Liver (tissue), 8 donors: ENCODE measurements at regions not wholly inside any gene's neighbourhood (a gene's known extent, or its start where the extent isn't known, plus 50 kb on each side); places are given as distances from the start of the nearest gene placed in this dataset.

ENCODE experiments used
- DNase-seq: peaks from one replicate; pipeline ENCODE4 v3.0.0-alpha.2; 2017; ENCODE audit warnings: low spot score
- H3K27ac ChIP-seq, 2 donors: one replicate each; pipeline ENCODE4 v1.7.0; 2013; ENCODE audit warnings: inconsistent platforms in 2 of 2, low read length in 2 of 2, control low read depth in 1 of 2, low read depth in 1 of 2, mild to moderate bottlenecking in 1 of 2
- H3K27me3 ChIP-seq, 4 donors: one replicate each; pipeline versions ENCODE4 v1.6.1 to v1.7.0; 2013; ENCODE audit warnings: low read length in 3 of 4, inconsistent platforms in 1 of 4, mild to moderate bottlenecking in 1 of 4, moderate library complexity in 1 of 4; ENCODE audit not compliant: control insufficient read depth in 4 of 4, insufficient read depth in 4 of 4
- H3K36me3 ChIP-seq, 4 donors: one replicate each; pipeline versions ENCODE4 v1.6.1 to v1.7.0; 2013; ENCODE audit warnings: low read length in 3 of 4, mild to moderate bottlenecking in 3 of 4, low read depth in 1 of 4, moderate library complexity in 1 of 4; ENCODE audit not compliant: control insufficient read depth in 4 of 4, insufficient read depth in 3 of 4
- H3K4me1 ChIP-seq, 4 donors: one replicate each; pipeline versions ENCODE4 v1.6.1 to v1.7.0; 2013; ENCODE audit warnings: low read length in 3 of 4, mild to moderate bottlenecking in 3 of 4, moderate library complexity in 1 of 4; ENCODE audit not compliant: control insufficient read depth in 4 of 4, insufficient read depth in 4 of 4
- H3K4me3 ChIP-seq, 3 donors: one replicate each; pipeline versions ENCODE4 v1.6.1 to v1.7.0; 2013; ENCODE audit warnings: low read length in 3 of 3, control low read depth in 1 of 3, low read depth in 1 of 3, mild to moderate bottlenecking in 1 of 3
- H3K9ac ChIP-seq, 2 donors: one replicate each; pipeline ENCODE4 v1.7.0; 2013; ENCODE audit warnings: low read length in 2 of 2, mild to moderate bottlenecking in 2 of 2, moderate library complexity in 2 of 2, control low read depth in 1 of 2, low read depth in 1 of 2
- H3K9me3 ChIP-seq, 4 donors: one replicate each; pipeline versions ENCODE4 v1.6.1 to v1.7.0; 2013; ENCODE audit warnings: low read length in 3 of 4; ENCODE audit not compliant: control insufficient read depth in 4 of 4
- EGR1 ChIP-seq, 2 donors: IDR thresholded peaks; 2 replicates each; pipeline ENCODE4 v1.6.1; 2016 to 2018; ENCODE audit warnings: antibody characterized with exemption in 2 of 2, low read depth in 2 of 2
- FOXA1 ChIP-seq: IDR thresholded peaks from 2 replicates; pipeline ENCODE4 v1.6.1; 2016; ENCODE audit warnings: antibody characterized with exemption
- FOXA2 ChIP-seq: IDR thresholded peaks from 2 replicates; pipeline ENCODE4 v1.6.1; 2016; ENCODE audit warnings: antibody characterized with exemption
- GABPA ChIP-seq, 2 donors: IDR thresholded peaks in 1 of 2; conservative IDR thresholded peaks in 1 of 2; 2 replicates each; pipeline ENCODE4 v1.6.1; 2016; ENCODE audit warnings: antibody characterized with exemption in 2 of 2, mild to moderate bottlenecking in 1 of 2, moderate library complexity in 1 of 2
- HNF4A ChIP-seq, 2 donors: conservative IDR thresholded peaks; 2 replicates each; pipeline ENCODE4 v1.6.1; 2016; ENCODE audit warnings: antibody characterized with exemption in 2 of 2, mild to moderate bottlenecking in 2 of 2
- HNF4G ChIP-seq: IDR thresholded peaks from 2 replicates; pipeline ENCODE4 v1.6.1; 2016; ENCODE audit warnings: antibody characterized with exemption
- JUND ChIP-seq, 2 donors: IDR thresholded peaks; 2 replicates each; pipeline ENCODE4 v1.6.1; 2016; ENCODE audit warnings: antibody characterized with exemption in 2 of 2
- NR2F2 ChIP-seq: IDR thresholded peaks from 2 replicates; pipeline ENCODE4 v1.6.1; 2016; ENCODE audit warnings: antibody characterized with exemption
- RAD21 ChIP-seq, 2 donors: IDR thresholded peaks; 2 replicates each; pipeline ENCODE4 v1.6.1; 2016; ENCODE audit warnings: antibody characterized with exemption in 2 of 2, mild to moderate bottlenecking in 2 of 2
- RXRA ChIP-seq, 2 donors: IDR thresholded peaks; 2 replicates each; pipeline ENCODE4 v1.6.1; 2017 to 2018; ENCODE audit warnings: antibody characterized with exemption in 2 of 2, mild to moderate bottlenecking in 1 of 2
- SP1 ChIP-seq: IDR thresholded peaks from 2 replicates; pipeline ENCODE4 v1.6.1; 2018; ENCODE audit warnings: antibody characterized with exemption, mild to moderate bottlenecking
- TAF1 ChIP-seq: conservative IDR thresholded peaks from 2 replicates; pipeline ENCODE4 v1.6.1; 2016; ENCODE audit warnings: antibody characterized with exemption, mild to moderate bottlenecking
- YY1 ChIP-seq: IDR thresholded peaks from 2 replicates; pipeline ENCODE4 v1.6.1; 2016; ENCODE audit warnings: antibody characterized with exemption, mild to moderate bottlenecking
- WGBS: extraction: QIAGEN DNeasy Blood & Tissue Kit; methylation state at CpG from one replicate; pipeline ENCODE4 v1.1.7; 2013; 5-methylcytosine and 5-hydroxymethylcytosine counted together
- TF ChIP-seq, protein P1 (sequence below): IDR thresholded peaks from 2 replicates; pipeline ENCODE4 v1.6.1; 2016; ENCODE audit warnings: antibody characterized with exemption
- TF ChIP-seq, protein P2 (sequence below): IDR thresholded peaks from 2 replicates; pipeline ENCODE4 v1.6.1; 2016; ENCODE audit warnings: antibody characterized with exemption
- TF ChIP-seq, protein P3 (sequence below): IDR thresholded peaks from 2 replicates; pipeline ENCODE4 v1.6.1; 2016; ENCODE audit warnings: antibody characterized with exemption
- TF ChIP-seq, protein P4 (sequence below): IDR thresholded peaks from 2 replicates; pipeline ENCODE4 v1.6.1; 2016; ENCODE audit warnings: antibody characterized with exemption, mild to moderate bottlenecking
- TF ChIP-seq, protein P5 (sequence below): fragments of 150-350 bp; IDR thresholded peaks from 2 replicates; pipeline ENCODE4 v1.5.1; 2017; ENCODE audit warnings: improper control_type of control experiment, low read depth, low read length; ENCODE audit not compliant: missing input control
- donor health status: healthy.
- donor health status: healthy.
- donor health status: healthy.
- donor health status: healthy.
- donor health status: healthy.

DNA sequence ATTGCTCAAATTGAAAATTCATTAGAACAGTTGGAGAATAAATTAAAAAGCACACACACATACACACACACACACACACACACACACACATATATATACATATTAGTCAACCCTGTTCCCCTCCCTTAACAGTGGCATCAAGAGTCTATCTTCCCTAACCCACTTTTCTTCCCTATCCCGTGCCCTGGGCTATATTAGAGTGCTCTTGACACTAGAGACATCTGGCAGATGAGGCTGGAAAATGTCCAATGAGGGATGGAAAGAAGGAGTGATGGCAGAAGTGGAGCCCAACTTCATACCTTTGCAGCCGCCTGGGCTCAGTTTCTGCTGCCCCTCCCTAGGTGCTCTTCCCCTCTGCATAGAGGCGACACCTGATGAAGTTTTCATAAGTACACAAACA lies 172.4 kb upstream of the NUDT4 start:
- no peaks in the 10 kb centered on the region for H3K9me3 ChIP-seq
- no peak overlapping the region for H3K4me3 ChIP-seq
- H3K9ac ChIP-seq: no peak overlapping the region
- no peaks in the 10 kb centered on the region for H3K27me3 ChIP-seq
- no peaks in the 10 kb centered on the region for H3K36me3 ChIP-seq
- H3K4me1 ChIP-seq: no peaks in the 10 kb centered on the region
- H3K27ac ChIP-seq: no peak overlapping the region
- no peak for DNase-seq
- TF ChIP-seq, protein P1, sequence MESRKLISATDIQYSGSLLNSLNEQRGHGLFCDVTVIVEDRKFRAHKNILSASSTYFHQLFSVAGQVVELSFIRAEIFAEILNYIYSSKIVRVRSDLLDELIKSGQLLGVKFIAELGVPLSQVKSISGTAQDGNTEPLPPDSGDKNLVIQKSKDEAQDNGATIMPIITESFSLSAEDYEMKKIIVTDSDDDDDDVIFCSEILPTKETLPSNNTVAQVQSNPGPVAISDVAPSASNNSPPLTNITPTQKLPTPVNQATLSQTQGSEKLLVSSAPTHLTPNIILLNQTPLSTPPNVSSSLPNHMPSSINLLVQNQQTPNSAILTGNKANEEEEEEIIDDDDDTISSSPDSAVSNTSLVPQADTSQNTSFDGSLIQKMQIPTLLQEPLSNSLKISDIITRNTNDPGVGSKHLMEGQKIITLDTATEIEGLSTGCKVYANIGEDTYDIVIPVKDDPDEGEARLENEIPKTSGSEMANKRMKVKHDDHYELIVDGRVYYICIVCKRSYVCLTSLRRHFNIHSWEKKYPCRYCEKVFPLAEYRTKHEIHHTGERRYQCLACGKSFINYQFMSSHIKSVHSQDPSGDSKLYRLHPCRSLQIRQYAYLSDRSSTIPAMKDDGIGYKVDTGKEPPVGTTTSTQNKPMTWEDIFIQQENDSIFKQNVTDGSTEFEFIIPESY: no peak
- no peak for TF ChIP-seq YY1
- TF ChIP-seq, protein P2, sequence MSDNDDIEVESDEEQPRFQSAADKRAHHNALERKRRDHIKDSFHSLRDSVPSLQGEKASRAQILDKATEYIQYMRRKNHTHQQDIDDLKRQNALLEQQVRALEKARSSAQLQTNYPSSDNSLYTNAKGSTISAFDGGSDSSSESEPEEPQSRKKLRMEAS: no peak
- TF ChIP-seq TAF1: no peak
- TF ChIP-seq HNF4A (conservative IDR thresholded peaks at IDR 0.05): no peak
- TF ChIP-seq, protein P3, sequence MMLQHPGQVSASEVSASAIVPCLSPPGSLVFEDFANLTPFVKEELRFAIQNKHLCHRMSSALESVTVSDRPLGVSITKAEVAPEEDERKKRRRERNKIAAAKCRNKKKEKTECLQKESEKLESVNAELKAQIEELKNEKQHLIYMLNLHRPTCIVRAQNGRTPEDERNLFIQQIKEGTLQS: no peak
- TF ChIP-seq FOXA2: no peak
- no peak for TF ChIP-seq EGR1 (IDR thresholded peaks at IDR 0.05; ENCODE audit: low read depth in 2 of 2)
- no peak for TF ChIP-seq HNF4G
- TF ChIP-seq, protein P4, sequence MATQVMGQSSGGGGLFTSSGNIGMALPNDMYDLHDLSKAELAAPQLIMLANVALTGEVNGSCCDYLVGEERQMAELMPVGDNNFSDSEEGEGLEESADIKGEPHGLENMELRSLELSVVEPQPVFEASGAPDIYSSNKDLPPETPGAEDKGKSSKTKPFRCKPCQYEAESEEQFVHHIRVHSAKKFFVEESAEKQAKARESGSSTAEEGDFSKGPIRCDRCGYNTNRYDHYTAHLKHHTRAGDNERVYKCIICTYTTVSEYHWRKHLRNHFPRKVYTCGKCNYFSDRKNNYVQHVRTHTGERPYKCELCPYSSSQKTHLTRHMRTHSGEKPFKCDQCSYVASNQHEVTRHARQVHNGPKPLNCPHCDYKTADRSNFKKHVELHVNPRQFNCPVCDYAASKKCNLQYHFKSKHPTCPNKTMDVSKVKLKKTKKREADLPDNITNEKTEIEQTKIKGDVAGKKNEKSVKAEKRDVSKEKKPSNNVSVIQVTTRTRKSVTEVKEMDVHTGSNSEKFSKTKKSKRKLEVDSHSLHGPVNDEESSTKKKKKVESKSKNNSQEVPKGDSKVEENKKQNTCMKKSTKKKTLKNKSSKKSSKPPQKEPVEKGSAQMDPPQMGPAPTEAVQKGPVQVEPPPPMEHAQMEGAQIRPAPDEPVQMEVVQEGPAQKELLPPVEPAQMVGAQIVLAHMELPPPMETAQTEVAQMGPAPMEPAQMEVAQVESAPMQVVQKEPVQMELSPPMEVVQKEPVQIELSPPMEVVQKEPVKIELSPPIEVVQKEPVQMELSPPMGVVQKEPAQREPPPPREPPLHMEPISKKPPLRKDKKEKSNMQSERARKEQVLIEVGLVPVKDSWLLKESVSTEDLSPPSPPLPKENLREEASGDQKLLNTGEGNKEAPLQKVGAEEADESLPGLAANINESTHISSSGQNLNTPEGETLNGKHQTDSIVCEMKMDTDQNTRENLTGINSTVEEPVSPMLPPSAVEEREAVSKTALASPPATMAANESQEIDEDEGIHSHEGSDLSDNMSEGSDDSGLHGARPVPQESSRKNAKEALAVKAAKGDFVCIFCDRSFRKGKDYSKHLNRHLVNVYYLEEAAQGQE: no peak
- TF ChIP-seq GABPA (IDR thresholded peaks at IDR 0.05 in 1 of 2, conservative IDR thresholded peaks at IDR 0.05 in 1 of 2): no peak
- TF ChIP-seq JUND (IDR thresholded peaks at IDR 0.05): no peak
- TF ChIP-seq RXRA (IDR thresholded peaks at IDR 0.05): no peak
- TF ChIP-seq RAD21 (IDR thresholded peaks at IDR 0.05): no peak
- TF ChIP-seq NR2F2: no peak
- TF ChIP-seq FOXA1: no peak
- TF ChIP-seq, protein P5, sequence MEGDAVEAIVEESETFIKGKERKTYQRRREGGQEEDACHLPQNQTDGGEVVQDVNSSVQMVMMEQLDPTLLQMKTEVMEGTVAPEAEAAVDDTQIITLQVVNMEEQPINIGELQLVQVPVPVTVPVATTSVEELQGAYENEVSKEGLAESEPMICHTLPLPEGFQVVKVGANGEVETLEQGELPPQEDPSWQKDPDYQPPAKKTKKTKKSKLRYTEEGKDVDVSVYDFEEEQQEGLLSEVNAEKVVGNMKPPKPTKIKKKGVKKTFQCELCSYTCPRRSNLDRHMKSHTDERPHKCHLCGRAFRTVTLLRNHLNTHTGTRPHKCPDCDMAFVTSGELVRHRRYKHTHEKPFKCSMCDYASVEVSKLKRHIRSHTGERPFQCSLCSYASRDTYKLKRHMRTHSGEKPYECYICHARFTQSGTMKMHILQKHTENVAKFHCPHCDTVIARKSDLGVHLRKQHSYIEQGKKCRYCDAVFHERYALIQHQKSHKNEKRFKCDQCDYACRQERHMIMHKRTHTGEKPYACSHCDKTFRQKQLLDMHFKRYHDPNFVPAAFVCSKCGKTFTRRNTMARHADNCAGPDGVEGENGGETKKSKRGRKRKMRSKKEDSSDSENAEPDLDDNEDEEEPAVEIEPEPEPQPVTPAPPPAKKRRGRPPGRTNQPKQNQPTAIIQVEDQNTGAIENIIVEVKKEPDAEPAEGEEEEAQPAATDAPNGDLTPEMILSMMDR: no peak
- TF ChIP-seq SP1: no peak
- 91% methylated on average over 3 of the region's 3 CpGs for WGBS

DNA sequence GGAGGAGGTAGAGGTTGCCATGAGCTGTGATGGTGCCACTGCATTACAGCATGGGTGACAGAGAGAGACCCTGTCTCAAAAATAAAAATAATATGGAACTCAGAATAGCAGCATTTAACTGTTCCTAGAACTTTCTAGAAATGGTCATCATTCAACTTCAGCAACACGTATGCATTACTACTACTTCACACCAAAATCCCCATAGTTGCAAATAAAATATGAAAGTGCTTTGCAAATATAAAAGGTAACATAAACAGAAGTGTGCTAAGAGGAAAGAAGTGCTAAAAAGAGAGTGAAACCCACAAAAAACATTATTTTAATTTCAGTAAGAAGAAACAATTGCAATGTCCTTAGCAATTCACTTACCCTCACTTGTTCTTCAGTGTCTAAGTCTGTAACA lies 169.7 kb upstream of the NUDT4 start:
- no peaks in the 10 kb centered on the region for H3K36me3 ChIP-seq
- no peaks in the 10 kb centered on the region for H3K9me3 ChIP-seq
- H3K4me1 ChIP-seq: no peaks in the 10 kb centered on the region
- no peak overlapping the region for H3K4me3 ChIP-seq
- H3K27ac ChIP-seq: no peak overlapping the region
- no peak overlapping the region for H3K9ac ChIP-seq
- no peaks in the 10 kb centered on the region for H3K27me3 ChIP-seq
- WGBS: 46% methylated on average over 1 of the region's 1 CpG
- TF ChIP-seq GABPA (IDR thresholded peaks at IDR 0.05 in 1 of 2, conservative IDR thresholded peaks at IDR 0.05 in 1 of 2) (no peak), EGR1 (IDR thresholded peaks at IDR 0.05; ENCODE audit: low read depth in 2 of 2) (no peak), HNF4G (no peak)
- TF ChIP-seq, protein P5: no peak
- TF ChIP-seq, protein P2: no peak
- DNase-seq: no peak
